HepG2 (cell line): ENCODE measurements at regions not wholly inside any gene's neighbourhood (a gene's known extent, or its start where the extent isn't known, plus 50 kb on each side); places are given as distances from the start of the nearest gene placed in this dataset.

ENCODE experiments used
- ATAC-seq: fragments of 200-7000 bp; cut with Tn5 transposase; 3 replicates; pipeline ENCODE4 v1.9.1; 2020; ENCODE audit warnings: mild to moderate bottlenecking, moderate library complexity
- BruUV-seq: library from RNA; stranded (reverse); fragments of 400-500 nt; replicated peaks from 2 replicates; lab custom pipeline; 2021; lab: Mats Ljungman, UMichigan
- CTCF ChIA-PET: fragments of 300-600 bp; formaldehyde crosslinking; extraction: SDS; loops from one replicate; lab custom pipeline; 2021; ENCODE audit warnings: low total read pairs, inconsistent platforms, low intra/inter-chr PET ratio; lab: Yijun Ruan, JAX
- POLR2A ChIA-PET: fragments of 350-600 bp; sonication (Branson Sonifier 250); formaldehyde crosslinking; loops from one replicate; lab custom pipeline; 2020; ENCODE audit warnings: antibody characterized with exemption, inconsistent platforms; lab: Yijun Ruan, JAX
- DNase-seq: peaks from one replicate; pipeline ENCODE4 v3.0.0-alpha.2; 2015; ENCODE audit warnings: low spot score
- FAIRE-seq: peaks from 3 replicates; lab custom pipeline; 2011; peaks lifted over from hg19 to GRCh38; lab: Jason Lieb, UNC
- H2AFZ ChIP-seq: one replicate; pipeline ENCODE4 v1.6.1; 2011; ENCODE audit warnings: low read length, inconsistent platforms
- H3K27ac ChIP-seq: fragments of 300-600 bp; 3 replicates; pipeline ENCODE4 v1.8.0; 2011; ENCODE audit warnings: mixed run types, mild to moderate bottlenecking, mixed read lengths, low read length, inconsistent platforms; ENCODE audit not compliant: insufficient read depth; ENCODE audit errors: extremely low read length
- H3K27me3 ChIP-seq, 2 experiments: fragments of 200-600 bp in 1 of 2; 2 replicates in 1 of 2; 3 replicates in 1 of 2; pipeline versions ENCODE4 v1.6.0 to v1.8.0; 2011; ENCODE audit warnings: low read length in 2 of 2, mild to moderate bottlenecking in 2 of 2, moderate library complexity in 2 of 2, inconsistent platforms in 1 of 2; ENCODE audit not compliant: insufficient read depth in 2 of 2, control insufficient read depth in 1 of 2
- H3K36me3 ChIP-seq, 2 experiments: fragments of 200-600 bp in 1 of 2; replicated peaks in 1 of 2; 2 replicates in 1 of 2; 3 replicates in 1 of 2; pipeline versions ENCODE4 v1.5.1 to v1.8.0; 2011; ENCODE audit warnings: low read length in 2 of 2, inconsistent platforms in 1 of 2; ENCODE audit not compliant: insufficient read depth in 2 of 2, control insufficient read depth in 1 of 2
- H3K4me1 ChIP-seq: 2 replicates; pipeline ENCODE4 v1.5.1; 2012; ENCODE audit warnings: low read length, inconsistent platforms; ENCODE audit not compliant: insufficient read depth
- H3K4me2 ChIP-seq: 2 replicates; pipeline ENCODE4 v1.6.0; 2011; ENCODE audit warnings: low read depth, low read length, inconsistent platforms
- H3K4me3 ChIP-seq, 3 experiments: fragments of 200-600 bp in 1 of 3; sonication (generic), shearing (Covaris generic) in 1 of 3; replicated peaks in 1 of 3; 2 replicates each; pipeline ENCODE4 v1.5.1; 2011 to 2016; ENCODE audit warnings: low read length in 3 of 3, inconsistent platforms in 2 of 3, low read depth in 2 of 3, mild to moderate bottlenecking in 2 of 3, control low read depth in 1 of 3, mixed read lengths in 1 of 3; ENCODE audit not compliant: insufficient read depth in 1 of 3
- H3K79me2 ChIP-seq: one replicate; pipeline ENCODE4 v1.6.1; 2011; ENCODE audit warnings: low read length, inconsistent platforms; ENCODE audit not compliant: insufficient read depth
- H3K9ac ChIP-seq: 2 replicates; pipeline ENCODE4 v1.6.0; 2011; ENCODE audit warnings: mild to moderate bottlenecking, low read depth, low read length, inconsistent platforms; ENCODE audit not compliant: insufficient read depth
- H3K9me3 ChIP-seq: 2 replicates; pipeline ENCODE4 v1.5.1; 2012; ENCODE audit warnings: mild to moderate bottlenecking, low read length
- H4K20me1 ChIP-seq: 2 replicates; pipeline ENCODE4 v1.6.0; 2011; ENCODE audit warnings: inconsistent platforms, mild to moderate bottlenecking, low read length, moderate library complexity; ENCODE audit not compliant: insufficient read depth
- ATF7 ChIP-seq, 2 experiments: fragments of 450-650 bp in 1 of 2; sonication (generic) in 1 of 2; formaldehyde crosslinking in 1 of 2; IDR thresholded peaks; 2 replicates each; pipeline versions ENCODE4 v1.4.0 to v1.6.1; 2016 to 2020; ENCODE audit warnings: antibody characterized with exemption in 1 of 2, mild to moderate bottlenecking in 1 of 2, missing genetic modification reagents in 1 of 2
- DNMT3B ChIP-seq: conservative IDR thresholded peaks from 2 replicates; pipeline ENCODE4 v1.6.1; 2016; ENCODE audit warnings: missing biosample characterization, control low read depth
- IRF2 ChIP-seq: IDR thresholded peaks from 2 replicates; pipeline ENCODE4 v1.6.1; 2018; ENCODE audit warnings: missing genetic modification reagents, missing compliant biosample characterization
- KIAA2018 ChIP-seq: sonication (generic); formaldehyde crosslinking; IDR thresholded peaks from 2 replicates; pipeline ENCODE4 v1.5.0; 2020; ENCODE audit warnings: mild to moderate bottlenecking, missing genetic modification reagents, borderline replicate concordance
- MAFF ChIP-seq: IDR thresholded peaks from 2 replicates; pipeline ENCODE4 v1.6.1; 2011; ENCODE audit warnings: low read depth, low read length, improper control_type of control experiment
- MAFK ChIP-seq, 2 experiments: IDR thresholded peaks in 1 of 2; conservative IDR thresholded peaks in 1 of 2; 2 replicates each; pipeline ENCODE4 v1.6.1; 2011; ENCODE audit warnings: improper control_type of control experiment in 2 of 2, low read length in 2 of 2
- NCOA1 ChIP-seq: sonication (generic); formaldehyde crosslinking; IDR thresholded peaks from 2 replicates; pipeline ENCODE4 v1.9.0; 2021; ENCODE audit warnings: missing genetic modification reagents
- ZNF124 ChIP-seq: sonication (generic); formaldehyde crosslinking; IDR thresholded peaks from 2 replicates; pipeline ENCODE4 v1.4.0; 2020; ENCODE audit warnings: missing genetic modification reagents
- WGBS: methylation state at CpG from one replicate; pipeline ENCODE4 v1.1.6; 2017; ENCODE audit warnings: low lambda C conversion rate; 5-methylcytosine and 5-hydroxymethylcytosine counted together
- in situ Hi-C: cut with HindIII; loops from 2 replicates; pipeline ENCODE4 v1.10.0; 2017; ENCODE audit warnings: low pct_unique_long_range_greater_than_20kb; ENCODE audit not compliant: extremely low pct_ligation_motif_present
- intact Hi-C: fragments of 100-400 bp; cut with micrococcal nuclease; formaldehyde crosslinking; loops from one replicate; pipeline ENCODE4 v1.10.0; 2022; ENCODE audit not compliant: unreplicated experiment
- TF ChIP-seq, protein P1 (sequence below): sonication (generic); formaldehyde crosslinking; IDR thresholded peaks from 2 replicates; pipeline ENCODE4 v1.9.0; 2022; ENCODE audit warnings: missing genetic modification reagents, mild to moderate bottlenecking, borderline replicate concordance

DNA sequence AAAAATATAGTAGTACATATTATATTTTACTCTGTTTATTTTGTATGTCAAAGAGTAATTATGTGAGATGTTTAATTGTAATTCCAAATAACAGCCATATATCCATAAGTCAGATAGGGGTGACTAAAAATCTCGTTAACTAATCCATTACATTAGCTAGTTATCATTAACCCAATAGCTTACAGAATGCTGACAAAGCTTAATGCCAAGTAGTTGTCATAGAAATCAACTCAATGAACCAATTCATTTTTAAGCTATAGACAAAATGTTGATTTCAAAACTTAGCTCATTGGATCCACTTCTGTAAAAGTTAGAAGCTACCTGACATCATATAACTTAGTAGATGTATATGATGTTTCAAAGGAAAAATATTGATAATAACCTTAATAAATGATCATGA lies 206.7 kb upstream of the SLITRK1 start:
- no TSS peak for BruUV-seq
- CTCF ChIA-PET: no interaction called here

GRCh38 chr13:84086847-84087162 lies 204.5 kb upstream of the SLITRK1 start:
- no peaks in the 10 kb centered on the region for H3K36me3 ChIP-seq
- no peaks in the 10 kb centered on the region for H3K27me3 ChIP-seq
- no peak overlapping the region for H2AFZ ChIP-seq
- no peak for TF ChIP-seq NCOA1 (CRISPR knock-in tag)
- TF ChIP-seq KIAA2018 (CRISPR knock-in tag): no peak
- no peak for TF ChIP-seq DNMT3B
- no peak for TF ChIP-seq IRF2 (CRISPR knock-in tag)
- TF ChIP-seq, protein P1, sequence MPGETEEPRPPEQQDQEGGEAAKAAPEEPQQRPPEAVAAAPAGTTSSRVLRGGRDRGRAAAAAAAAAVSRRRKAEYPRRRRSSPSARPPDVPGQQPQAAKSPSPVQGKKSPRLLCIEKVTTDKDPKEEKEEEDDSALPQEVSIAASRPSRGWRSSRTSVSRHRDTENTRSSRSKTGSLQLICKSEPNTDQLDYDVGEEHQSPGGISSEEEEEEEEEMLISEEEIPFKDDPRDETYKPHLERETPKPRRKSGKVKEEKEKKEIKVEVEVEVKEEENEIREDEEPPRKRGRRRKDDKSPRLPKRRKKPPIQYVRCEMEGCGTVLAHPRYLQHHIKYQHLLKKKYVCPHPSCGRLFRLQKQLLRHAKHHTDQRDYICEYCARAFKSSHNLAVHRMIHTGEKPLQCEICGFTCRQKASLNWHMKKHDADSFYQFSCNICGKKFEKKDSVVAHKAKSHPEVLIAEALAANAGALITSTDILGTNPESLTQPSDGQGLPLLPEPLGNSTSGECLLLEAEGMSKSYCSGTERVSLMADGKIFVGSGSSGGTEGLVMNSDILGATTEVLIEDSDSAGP: no peak
- no peak for TF ChIP-seq ATF7 (IDR thresholded peaks at IDR 0.05)
- no peak for TF ChIP-seq ATF7 (CRISPR knock-in tag; IDR thresholded peaks at IDR 0.05)
- DNase-seq: no peak
- no peak overlapping the region for H3K4me3 ChIP-seq
- no peaks in the 10 kb centered on the region for H3K4me1 ChIP-seq
- H3K4me2 ChIP-seq: no peak overlapping the region
- no peak overlapping the region for H3K9ac ChIP-seq
- no peaks in the 10 kb centered on the region for H4K20me1 ChIP-seq
- H3K27ac ChIP-seq: no peak overlapping the region
- H3K9me3 ChIP-seq: no peaks in the 10 kb centered on the region
- H3K79me2 ChIP-seq: no peaks in the 10 kb centered on the region
- FAIRE-seq: no peak
- POLR2A ChIA-PET: no interaction called here
- no peak for ATAC-seq
- WGBS: 60% methylated on average over 7 of the region's 7 CpGs
- in situ Hi-C loops: no loop called here
- intact Hi-C loops: no loop called here
- CTCF ChIA-PET: no interaction called here
- BruUV-seq: no TSS peak

More for the DNA sequence above, 206.7 kb upstream of the SLITRK1 start:
- Histone ChIP-seq H3K27ac (no peak overlapping the region), H3K4me2 (no peak overlapping the region), H3K27me3 (no peaks in the 10 kb centered on the region), H3K36me3 (no peaks in the 10 kb centered on the region), H3K9me3 (no peaks in the 10 kb centered on the region), H3K9ac (no peak overlapping the region), H4K20me1 (no peaks in the 10 kb centered on the region), H3K79me2 (no peaks in the 10 kb centered on the region), H3K4me3 (no peak overlapping the region), H2AFZ (no peak overlapping the region), H3K4me1 (no peaks in the 10 kb centered on the region)
- intact Hi-C loops (no loop called here), in situ Hi-C loops (no loop called here)
- whole genome bisulfite sequencing: 7% methylated on average over 1 of the region's 1 CpG
- DNase-seq: no peak
- FAIRE-seq: no peak
- POLR2A ChIA-PET: no interaction called here
- ATAC-seq: no peak
- TF ChIP-seq MAFF: peak; percentile 25; the same call in 1 of the 2 replicates
- TF ChIP-seq ZNF124 (CRISPR knock-in tag): no peak
- TF ChIP-seq MAFK (conservative IDR thresholded peaks at IDR 0.05 in 1 of 2, IDR thresholded peaks at IDR 0.05 in 1 of 2; ENCODE audit: low read length in 2 of 2): peak in 1 of 2 experiments; percentile 63; a peak in 2 of 4 replicates
